ENCODE measurements at regions not wholly inside any gene's neighbourhood (a gene's known extent, or its start where the extent isn't known, plus 50 kb on each side); places are given as distances from the start of the nearest gene placed in this dataset.
"Not testable (repeated sequence)": the region's sequence is repeated elsewhere in the genome, so short reads cannot be mapped to it uniquely, and the experiment has no call there.

GRCh38 chr5:116738239-116738614, 163.6 kb upstream of the SEMA6A start:
- no peak for DNase-seq (ENCODE audit: low read depth in 2 of 2, low spot score in 1 of 2)

DNA sequence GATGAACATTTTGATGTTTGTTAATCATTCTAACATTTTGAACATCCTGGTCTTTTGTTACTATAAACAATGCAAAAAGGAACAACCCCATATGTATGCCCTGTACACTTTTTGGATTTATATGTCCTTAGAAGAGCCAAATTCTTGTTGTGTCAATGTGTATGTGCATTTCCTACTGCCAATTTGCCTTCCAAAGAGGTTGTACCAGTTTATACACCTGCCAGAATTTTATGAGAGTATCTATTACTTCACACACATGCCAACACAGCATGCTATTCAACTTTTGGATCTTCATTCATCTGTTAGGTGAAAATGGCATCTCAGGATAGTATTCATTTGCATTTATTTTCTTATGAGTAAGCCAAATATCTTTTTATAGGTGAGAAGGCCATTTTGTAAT, 162.0 kb upstream of the SEMA6A start:
- no peak for DNase-seq (ENCODE audit: low read depth in 2 of 2, low spot score in 1 of 2)

- DNase-seq (ENCODE audit: low read depth in 2 of 2, low spot score in 1 of 2) = no peak
These were observed 159.7 kb upstream of the SEMA6A start for GRCh38 chr5:116733991-116734975.

- DNase-seq (ENCODE audit: low read depth in 2 of 2, low spot score in 1 of 2) = no peak
These were observed 158.0 kb upstream of the SEMA6A start for GRCh38 chr5:116732591-116732990.

GRCh38 chr5:116731432-116731831, 156.8 kb upstream of the SEMA6A start:
- DNase-seq (ENCODE audit: low read depth in 2 of 2, low spot score in 1 of 2) = no peak

GRCh38 chr5:116730706-116731105, 156.1 kb upstream of the SEMA6A start:
- DNase-seq (ENCODE audit: low read depth in 2 of 2, low spot score in 1 of 2) = no peak

DNA sequence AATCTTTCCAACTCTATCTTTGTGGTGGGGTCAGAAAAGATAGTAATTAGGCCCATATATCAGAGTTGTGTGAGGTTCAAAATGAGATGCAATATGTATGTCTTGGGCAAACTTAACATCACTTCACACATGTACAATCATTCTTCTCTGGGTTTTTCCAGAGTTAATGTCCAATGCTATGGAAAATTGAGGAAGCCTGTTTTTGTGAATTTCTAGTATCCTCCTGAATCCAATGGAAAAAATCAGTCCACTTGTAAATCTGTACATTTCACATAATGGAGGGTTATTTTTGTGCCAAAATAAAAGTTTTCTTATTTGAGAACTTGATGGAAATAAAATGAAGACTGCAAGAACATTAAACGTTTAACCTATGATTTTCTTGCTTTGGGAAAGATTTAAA, 155.6 kb upstream of the SEMA6A start:
- no peak for DNase-seq (ENCODE audit: low read depth in 2 of 2, low spot score in 1 of 2)

- DNase-seq (ENCODE audit: low read depth in 2 of 2, low spot score in 1 of 2) = no peak
These were observed 152.6 kb upstream of the SEMA6A start for GRCh38 chr5:116727248-116727647.

GRCh38 chr5:116726180-116726579, 151.6 kb upstream of the SEMA6A start:
- not testable (repeated sequence) for DNase-seq (ENCODE audit: low read depth in 2 of 2, low spot score in 1 of 2)

GRCh38 chr5:116724971-116725370, 150.3 kb upstream of the SEMA6A start:
- no peak for DNase-seq (ENCODE audit: low read depth in 2 of 2, low spot score in 1 of 2)

DNA sequence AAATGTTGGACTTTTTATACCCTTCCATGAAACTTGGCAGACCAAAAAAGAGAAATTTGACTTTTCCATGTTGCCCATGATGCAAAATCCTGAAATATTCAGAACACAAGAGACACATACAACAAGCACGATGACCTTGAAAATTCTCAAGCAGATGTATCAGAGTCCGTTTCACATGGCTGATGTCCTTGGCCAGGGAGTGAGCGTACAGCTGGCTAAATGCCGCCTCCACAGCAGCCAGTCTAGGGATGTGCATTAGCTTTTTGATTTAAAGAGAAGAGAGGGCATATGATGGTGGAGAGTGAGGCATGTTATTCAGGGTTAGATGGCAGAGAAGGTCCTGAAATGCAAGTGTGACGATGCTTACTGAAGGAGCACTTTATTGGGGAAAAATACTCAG, 148.0 kb upstream of the SEMA6A start:
- DNase-seq (ENCODE audit: low read depth in 2 of 2, low spot score in 1 of 2) = no peak

- DNase-seq (ENCODE audit: low read depth in 2 of 2, low spot score in 1 of 2) = no peak
These were observed 144.5 kb upstream of the SEMA6A start for GRCh38 chr5:116719106-116719505.

GRCh38 chr5:116718317-116718716, 143.7 kb upstream of the SEMA6A start:
- no peak for DNase-seq (ENCODE audit: low read depth in 2 of 2, low spot score in 1 of 2)

GRCh38 chr5:116709082-116709481, 134.5 kb upstream of the SEMA6A start:
- no peak for DNase-seq (ENCODE audit: low read depth in 2 of 2, low spot score in 1 of 2)

GRCh38 chr5:116705121-116705519, 130.5 kb upstream of the SEMA6A start:
- not testable (repeated sequence) for DNase-seq (ENCODE audit: low read depth in 2 of 2, low spot score in 1 of 2)

GRCh38 chr5:116703941-116704340, 129.3 kb upstream of the SEMA6A start:
- no peak for DNase-seq (ENCODE audit: low read depth in 2 of 2, low spot score in 1 of 2)

DNA sequence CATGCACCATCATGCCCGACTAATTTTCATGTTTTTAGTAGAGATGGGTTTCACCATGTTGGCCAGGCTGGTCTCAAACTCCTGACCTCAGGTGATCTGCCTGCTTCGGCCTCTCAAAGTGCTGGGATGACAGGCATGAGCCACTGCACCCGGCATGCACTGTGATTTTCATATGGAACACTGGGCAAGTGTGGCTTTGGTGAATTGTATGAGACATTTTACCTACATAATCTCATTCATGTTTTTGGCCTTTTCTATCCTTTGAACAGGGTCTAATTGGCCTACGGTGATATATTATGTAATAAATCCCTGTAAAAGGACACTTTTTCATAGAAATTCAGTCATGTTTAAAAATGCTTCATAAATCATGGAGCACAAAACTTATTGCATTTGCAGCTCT, 128.7 kb upstream of the SEMA6A start:
- no peak for DNase-seq (ENCODE audit: low read depth in 2 of 2, low spot score in 1 of 2)

DNA sequence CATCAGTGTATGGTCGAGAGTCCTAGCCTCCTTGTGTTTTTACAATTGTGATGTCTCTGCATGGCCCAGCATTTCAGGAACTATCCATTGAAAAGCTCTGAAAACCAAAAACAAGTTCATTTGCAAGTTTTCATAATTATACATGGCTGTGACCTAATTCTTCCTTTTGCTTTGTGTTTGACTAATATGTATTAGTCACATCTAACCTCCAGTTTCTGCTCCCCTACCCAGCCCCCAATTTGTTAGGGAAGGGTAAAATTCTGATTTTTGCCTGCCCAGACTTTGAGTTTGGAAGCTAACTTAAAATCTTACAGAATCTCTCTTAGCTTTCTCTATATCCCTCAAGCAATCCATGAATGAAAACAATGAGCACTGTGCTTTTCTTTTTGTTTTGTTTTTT, 128.2 kb upstream of the SEMA6A start:
- DNase-seq (ENCODE audit: low read depth in 2 of 2, low spot score in 1 of 2) = no peak

DNA sequence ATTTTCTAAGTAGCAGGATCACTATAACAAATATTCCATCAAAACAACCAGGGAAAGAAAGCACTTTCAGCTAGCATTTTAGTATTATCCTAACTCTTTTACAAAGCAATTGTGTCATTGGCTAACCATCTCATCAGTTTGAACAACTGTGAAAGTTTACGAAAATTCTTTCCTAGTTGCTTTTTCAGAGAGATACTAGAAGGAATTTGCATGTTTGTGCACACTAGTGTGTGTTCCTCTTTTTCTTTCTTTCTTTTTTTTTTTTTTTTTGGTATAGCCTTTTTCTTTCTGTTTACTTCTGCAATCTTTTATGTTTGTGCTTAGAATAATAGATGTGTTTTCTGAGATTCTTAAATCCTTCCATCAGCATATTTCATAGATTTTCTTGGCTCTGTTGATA, 124.7 kb upstream of the SEMA6A start:
- no peak for DNase-seq (ENCODE audit: low read depth in 2 of 2, low spot score in 1 of 2)

GRCh38 chr5:116696366-116696765, 121.7 kb upstream of the SEMA6A start:
- no peak for DNase-seq (ENCODE audit: low read depth in 2 of 2, low spot score in 1 of 2)

GRCh38 chr5:116695681-116696080, 121.1 kb upstream of the SEMA6A start:
- DNase-seq (ENCODE audit: low read depth in 2 of 2, low spot score in 1 of 2) = no peak

DNA sequence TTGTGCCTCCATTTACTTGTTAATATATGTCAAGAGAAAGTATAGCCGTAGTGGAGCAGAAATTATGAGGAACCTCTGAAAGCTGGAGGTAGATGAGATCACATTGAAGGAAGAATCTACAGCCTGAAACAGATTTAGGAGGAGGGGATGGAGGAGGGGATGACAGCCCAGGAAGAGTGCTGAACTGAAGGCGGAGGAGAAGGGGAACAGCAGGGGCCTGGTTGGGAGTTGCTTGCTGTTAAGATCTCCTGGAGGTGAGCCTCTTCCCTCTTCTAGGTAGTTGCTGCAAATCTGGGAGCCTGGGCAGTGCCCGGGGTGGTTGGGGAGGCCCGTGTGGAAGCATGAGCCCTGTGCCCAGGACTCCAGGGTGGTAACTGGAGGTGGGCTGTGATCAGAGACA, 111.8 kb upstream of the SEMA6A start:
- no peak for DNase-seq (ENCODE audit: low read depth in 2 of 2, low spot score in 1 of 2)

- no peak for DNase-seq (ENCODE audit: low read depth in 2 of 2, low spot score in 1 of 2)
These were observed 111.3 kb upstream of the SEMA6A start for GRCh38 chr5:116685931-116686330.
